Activated CD8-positive, alpha-beta memory T cell treated with anti-CD3 and anti-CD28 coated beads, Interleukin-2, amount 50 U/mL, for 4 hours (primary cell): ENCODE measurements at regions not wholly inside any gene's neighbourhood (a gene's known extent, or its start where the extent isn't known, plus 50 kb on each side); places are given as distances from the start of the nearest gene placed in this dataset.

Experiments used
- DNase-seq: peaks from one replicate; pipeline ENCODE4 v3.0.0-alpha.2; 2020

DNA sequence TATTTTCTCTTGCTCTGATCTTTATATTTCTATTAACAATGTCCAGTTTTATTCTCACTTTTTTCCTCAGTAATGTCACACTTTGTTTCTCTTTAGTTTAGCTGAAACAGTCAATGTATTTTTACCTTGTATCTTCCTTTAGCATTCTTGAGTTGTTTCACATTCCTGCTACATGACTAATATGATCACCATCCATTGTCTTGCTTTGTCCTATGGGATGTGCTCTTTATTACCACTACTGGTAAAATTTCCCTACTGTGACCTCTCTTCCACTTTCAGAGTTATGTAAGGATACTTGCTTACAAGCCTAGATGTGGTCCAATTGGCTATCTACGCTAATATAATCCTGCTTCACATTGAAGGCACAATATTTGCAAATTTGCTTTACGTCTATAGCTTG, 457.9 kb downstream of the PIK3C3 start:
- no peak for DNase-seq

- no peak for DNase-seq
Measured at GRCh38 chr18:42413870-42414269, 458.8 kb downstream of the PIK3C3 start.

DNA sequence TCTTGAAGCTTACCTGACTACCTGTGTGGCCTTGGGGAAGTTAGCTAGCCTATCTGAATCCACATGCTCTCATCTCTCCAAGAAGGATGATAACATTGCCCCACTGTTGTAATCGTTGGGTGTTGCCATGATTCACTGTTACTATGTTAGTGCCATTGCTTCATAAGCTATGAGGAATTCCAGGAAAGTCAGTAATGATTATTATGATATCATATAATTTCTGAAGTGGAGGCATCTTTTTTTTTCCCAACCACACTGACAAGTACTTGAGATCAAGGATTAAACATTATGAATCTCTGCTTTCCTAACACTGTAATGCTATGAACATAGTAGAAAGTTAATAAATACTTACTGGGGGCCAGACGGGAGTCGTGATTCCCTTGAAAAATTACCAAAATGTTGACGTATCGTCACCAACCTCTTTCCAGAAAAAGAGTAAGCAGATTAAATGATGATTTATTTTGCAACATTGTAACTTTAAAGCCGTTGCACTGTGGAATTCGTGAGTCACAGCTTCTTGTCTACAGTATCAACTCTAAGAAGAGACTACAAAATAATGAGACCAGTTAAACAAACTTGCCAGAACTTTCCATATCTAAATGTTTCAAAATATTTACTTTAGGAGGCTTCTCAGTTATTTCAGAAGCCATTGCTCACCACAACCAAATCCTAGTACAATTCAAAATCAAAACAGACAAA, 459.9 kb downstream of the PIK3C3 start:
- DNase-seq: no peak

GRCh38 chr18:42417189-42417588, 462.2 kb downstream of the PIK3C3 start:
- no peak for DNase-seq

- DNase-seq: no peak
Measured at GRCh38 chr18:42418121-42418520, 463.1 kb downstream of the PIK3C3 start.

DNA sequence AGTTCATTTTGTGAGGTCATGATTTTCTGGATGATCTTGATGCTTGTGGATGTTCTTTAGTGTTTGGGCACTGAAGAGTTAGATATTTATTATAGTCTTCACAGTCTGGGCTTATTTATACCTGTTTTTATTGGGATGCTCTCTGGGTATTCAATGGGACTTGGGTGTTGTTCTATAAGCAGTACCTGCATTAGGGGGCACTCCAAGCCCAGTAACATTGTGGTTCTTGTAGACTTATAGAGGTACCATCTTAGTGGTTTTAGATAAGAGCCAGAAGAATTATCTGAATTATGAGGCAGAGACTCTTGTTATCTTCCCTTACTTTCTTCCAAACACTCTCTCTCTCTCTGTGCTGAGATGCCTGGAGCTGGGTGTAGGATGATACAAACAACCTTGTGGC, 470.0 kb downstream of the PIK3C3 start:
- DNase-seq: no peak

DNA sequence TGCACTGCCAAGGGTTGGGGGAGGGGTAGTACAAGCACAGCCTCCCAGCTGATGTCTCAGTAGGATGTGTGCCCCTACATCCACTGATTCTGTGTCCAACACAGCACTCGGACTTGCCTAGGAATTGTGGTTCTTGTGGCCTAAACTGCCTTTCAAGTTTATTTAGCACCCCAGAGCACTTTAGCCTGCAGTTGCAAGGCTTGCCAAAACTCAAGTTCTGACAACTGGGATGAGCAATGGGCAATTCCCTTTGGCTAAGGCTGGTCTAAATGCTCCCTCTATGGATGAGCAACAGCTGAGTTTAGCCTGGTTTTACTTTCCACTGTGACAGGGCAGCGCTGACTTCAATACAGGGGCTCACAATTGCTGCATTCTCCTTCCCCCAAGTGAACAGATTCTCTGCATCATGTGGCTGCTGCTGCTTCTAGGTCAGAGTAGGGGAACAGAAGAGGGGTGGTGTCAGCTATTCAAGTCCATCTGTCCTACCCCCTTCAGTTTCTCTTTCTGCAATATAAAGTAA, 471.5 kb downstream of the PIK3C3 start:
- no peak for DNase-seq

DNA sequence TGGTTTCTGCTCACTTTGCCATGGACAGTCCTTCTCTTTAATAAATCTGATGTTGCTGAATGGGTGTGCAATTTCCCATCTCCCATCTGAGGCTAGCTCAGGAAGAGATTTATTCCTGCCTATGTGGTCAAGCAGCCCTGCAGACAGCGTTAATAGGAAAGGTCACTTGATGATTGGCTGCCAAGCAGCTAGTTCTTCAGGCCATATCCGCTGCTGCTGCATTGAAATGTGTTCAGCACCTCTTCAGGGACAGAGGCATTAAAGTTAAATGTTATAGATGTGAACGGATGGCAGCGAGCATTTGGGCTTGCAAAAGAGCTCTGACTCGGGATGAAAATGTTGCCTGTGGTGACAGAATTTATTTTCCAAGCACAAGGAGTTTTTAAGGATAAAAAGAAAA, 474.2 kb downstream of the PIK3C3 start:
- no peak for DNase-seq

DNA sequence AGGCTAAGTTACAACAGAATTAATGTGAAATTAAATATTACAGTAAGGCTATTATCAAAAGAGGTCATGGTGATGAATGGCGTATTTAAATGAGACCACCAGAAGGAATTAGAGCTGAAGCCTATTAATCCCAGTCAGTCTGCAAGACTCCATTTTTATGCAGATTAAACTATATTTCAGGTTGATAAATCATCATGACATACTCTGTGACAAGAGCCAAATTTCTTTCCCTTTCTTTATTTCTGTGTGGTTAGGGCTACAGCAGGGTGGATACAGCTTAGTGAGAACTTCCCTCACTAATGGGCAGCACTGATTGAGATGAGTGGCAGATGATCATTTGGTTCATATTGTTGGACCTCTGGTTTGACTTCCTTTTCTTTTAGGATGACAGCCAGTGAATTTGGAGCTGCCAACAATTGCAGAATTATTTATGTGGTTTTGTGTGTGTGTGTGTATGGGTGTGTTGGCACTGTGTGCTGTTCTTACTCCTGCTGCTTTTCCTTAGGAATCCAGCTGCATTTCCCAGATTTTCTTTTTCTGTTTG, 481.3 kb downstream of the PIK3C3 start:
- no peak for DNase-seq

- DNase-seq: no peak
Measured at GRCh38 chr18:42437001-42437400, 482.0 kb downstream of the PIK3C3 start.

DNA sequence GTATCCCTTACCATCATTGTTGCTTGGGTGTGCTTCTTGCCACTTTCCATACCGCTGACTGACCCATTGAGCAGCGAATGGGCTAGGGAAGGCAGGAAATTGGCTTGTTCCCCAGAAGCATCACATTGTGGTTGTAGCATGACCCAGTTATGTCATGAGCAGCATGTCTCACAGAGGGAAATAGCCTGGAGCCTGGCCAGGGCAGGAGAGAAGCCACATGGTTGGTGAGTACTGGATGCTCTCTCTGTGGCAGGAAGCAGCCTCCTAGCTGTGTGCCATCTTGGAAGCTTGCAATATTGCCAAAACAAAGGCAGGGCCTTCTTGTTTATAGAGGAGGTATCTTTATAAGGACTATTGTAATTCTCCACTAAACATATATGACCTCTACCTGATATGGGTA, 482.6 kb downstream of the PIK3C3 start:
- DNase-seq: no peak

DNA sequence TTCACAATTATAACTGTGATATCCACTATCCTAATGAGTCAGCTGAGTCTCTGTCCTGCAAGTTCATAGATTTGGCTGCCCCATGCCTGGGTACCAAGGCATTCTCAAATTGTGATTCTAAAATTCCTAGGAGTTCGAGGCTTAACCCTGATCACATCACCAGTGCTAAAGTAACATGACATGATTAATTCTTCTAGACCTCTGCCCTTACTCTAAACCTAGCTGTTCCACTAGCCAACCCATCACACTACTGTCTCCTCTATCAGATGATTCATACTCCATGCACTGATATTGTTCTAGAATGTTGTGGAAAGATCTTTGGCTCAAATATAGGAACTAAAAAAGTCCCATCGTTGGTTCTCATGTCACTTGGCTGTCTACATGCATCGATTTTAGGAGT, 487.6 kb downstream of the PIK3C3 start:
- no peak for DNase-seq

DNA sequence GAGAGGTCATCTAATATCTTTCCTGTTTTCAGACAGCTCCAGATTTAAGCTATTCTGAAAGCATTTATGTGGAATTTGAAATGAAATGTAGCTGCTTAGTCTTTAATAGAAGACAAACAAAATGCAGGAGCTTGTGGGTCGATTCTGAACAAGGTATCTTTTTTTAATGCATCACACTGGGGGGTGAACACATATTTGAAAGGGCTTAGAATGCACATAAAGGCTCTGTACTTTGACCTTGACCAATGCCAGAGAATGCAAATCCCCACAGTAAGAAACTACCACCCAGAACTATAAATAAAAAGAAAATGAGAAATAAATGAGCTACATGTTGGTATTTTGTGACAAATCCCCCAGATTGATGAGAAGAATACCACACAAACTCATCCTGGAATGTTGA, 489.3 kb downstream of the PIK3C3 start:
- DNase-seq: no peak

GRCh38 chr18:42445359-42445758, 490.3 kb downstream of the PIK3C3 start:
- DNase-seq: no peak

GRCh38 chr18:42446195-42446594, 491.2 kb downstream of the PIK3C3 start:
- DNase-seq: no peak

GRCh38 chr18:42447688-42448087, 492.7 kb downstream of the PIK3C3 start:
- DNase-seq: no peak

DNA sequence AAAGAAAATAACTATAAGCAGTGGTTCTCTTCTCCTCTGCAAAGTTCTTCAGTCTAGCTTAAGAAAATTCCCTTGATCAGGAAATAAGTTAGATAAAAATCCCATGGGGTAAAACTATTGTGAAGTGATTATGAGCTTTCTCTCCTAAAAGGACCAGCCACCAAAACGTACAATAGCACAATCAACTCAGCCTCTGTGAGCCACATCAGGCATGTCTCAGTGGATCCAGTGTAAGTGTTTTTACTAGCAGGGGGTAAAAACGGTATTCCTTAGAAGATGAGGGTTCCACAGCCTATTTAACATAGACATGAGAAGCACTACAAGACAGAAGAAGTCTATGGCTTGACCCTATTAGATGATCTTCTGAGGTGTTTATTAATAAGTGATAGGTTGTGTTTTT, 503.2 kb downstream of the PIK3C3 start:
- DNase-seq: no peak

DNA sequence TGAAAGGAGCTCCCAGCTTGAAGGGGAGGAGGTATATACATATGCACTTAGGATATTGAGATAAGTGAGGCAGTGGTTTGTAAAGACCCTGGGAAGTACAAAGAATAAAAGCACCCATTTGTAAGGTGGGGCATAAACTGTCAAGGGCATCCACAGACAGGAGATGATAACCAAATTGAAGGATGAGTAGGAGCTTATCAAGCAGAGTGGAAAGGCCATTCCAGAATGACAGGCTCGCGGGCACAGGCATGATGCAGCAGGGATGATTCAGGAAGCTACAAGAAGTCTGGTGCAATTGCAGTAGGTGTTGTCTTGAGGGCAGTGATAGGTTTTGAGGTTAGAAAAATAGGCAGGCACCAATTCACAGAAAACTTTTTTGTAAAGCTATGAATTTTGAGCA, 504.8 kb downstream of the PIK3C3 start:
- DNase-seq: no peak

- no peak for DNase-seq
Measured at GRCh38 chr18:42471885-42472284, 516.9 kb downstream of the PIK3C3 start.

DNA sequence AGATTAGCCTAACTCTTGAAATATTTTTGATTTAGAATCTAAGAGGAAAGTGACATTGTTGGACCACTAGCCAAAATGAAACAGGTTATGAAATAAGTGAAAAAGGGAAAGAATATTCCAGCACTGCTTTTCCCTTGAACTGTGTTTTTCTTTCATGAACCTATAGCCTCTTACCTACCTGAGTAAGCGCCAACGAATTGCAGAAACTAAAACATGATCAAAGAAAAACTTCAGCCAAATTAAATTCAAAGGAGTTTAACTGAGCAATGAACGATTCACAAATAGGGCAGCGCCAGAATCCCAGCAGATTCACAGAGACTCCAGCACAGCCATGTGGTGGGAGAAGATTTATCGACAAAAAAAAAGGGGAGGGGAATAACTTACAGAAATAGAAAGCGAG, 518.6 kb downstream of the PIK3C3 start:
- DNase-seq: no peak

- DNase-seq: no peak
Measured at GRCh38 chr18:42474577-42474976, 519.5 kb downstream of the PIK3C3 start.

DNA sequence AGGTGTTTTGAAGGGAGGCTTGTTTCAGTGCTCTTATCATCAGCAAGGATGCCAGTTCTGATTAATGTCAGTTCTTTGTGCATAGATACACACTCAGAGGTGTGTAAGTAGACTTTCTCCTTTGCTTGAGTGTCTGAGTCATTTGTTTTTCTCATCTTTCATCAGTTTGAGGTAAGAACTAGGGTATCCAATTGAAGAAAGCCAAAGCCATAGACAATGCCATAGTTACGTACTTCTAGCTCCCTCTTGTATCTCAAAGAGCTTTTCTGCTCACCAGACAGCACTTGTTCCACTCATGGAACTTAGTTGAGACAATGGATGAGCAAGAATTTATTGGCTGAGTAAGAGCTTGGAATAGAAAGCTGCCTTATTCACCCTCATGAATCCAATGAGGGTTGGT, 520.1 kb downstream of the PIK3C3 start:
- no peak for DNase-seq

- DNase-seq: no peak
Measured at GRCh38 chr18:42477267-42477666, 522.2 kb downstream of the PIK3C3 start.

DNA sequence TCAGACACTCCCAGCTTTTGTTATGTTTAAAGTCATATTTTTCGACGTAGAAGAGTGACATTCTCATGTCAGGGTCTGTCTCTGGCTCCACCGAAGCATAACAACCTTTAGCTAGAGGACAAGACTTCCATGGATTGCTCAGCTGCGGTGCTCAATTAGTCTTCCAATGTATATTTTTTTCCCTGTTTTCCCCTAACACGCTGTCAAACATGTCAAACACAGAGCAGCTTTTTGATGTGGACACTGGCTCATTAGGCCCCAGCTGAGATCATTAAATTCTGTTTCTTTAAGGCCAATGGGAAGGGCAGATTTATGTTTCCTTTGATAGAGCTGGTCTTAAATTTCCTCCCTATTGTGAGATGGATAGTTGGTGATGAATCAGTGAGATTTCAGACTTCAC, 525.4 kb downstream of the PIK3C3 start:
- no peak for DNase-seq

DNA sequence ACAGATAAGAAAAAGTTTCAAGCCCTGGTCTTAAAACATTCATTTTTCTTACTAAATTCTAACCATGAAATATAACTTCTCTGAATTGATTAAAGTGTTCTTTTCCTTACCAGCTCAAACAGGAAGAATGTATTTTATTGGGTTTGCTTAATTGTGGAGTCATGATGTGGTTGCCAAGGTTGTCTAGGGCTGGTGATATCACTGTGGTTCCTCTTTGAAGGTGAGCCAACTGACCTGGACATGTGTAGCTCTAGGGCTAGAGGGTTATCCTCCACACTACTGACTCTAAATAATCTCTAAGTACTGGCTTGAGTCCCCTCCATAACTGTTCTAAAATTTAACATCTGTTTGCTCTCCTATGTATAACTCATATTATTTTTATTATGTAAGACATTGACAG, 529.6 kb downstream of the PIK3C3 start:
- DNase-seq: no peak
